HepG2 (cell line): ENCODE measurements at regions not wholly inside any gene's neighbourhood (a gene's known extent, or its start where the extent isn't known, plus 50 kb on each side); places are given as distances from the start of the nearest gene placed in this dataset.

Experiments
- ATAC-seq: fragments of 200-7000 bp; cut with Tn5 transposase; 3 replicates; pipeline ENCODE4 v1.9.1; 2020; ENCODE audit warnings: mild to moderate bottlenecking, moderate library complexity
- BruUV-seq: library from RNA; stranded (reverse); fragments of 400-500 nt; replicated peaks from 2 replicates; lab custom pipeline; 2021; lab: Mats Ljungman, UMichigan
- CTCF ChIA-PET: fragments of 300-600 bp; formaldehyde crosslinking; extraction: SDS; loops from one replicate; lab custom pipeline; 2021; ENCODE audit warnings: low total read pairs, inconsistent platforms, low intra/inter-chr PET ratio; lab: Yijun Ruan, JAX
- POLR2A ChIA-PET: fragments of 350-600 bp; sonication (Branson Sonifier 250); formaldehyde crosslinking; loops from one replicate; lab custom pipeline; 2020; ENCODE audit warnings: antibody characterized with exemption, inconsistent platforms; lab: Yijun Ruan, JAX
- DNase-seq: peaks from one replicate; pipeline ENCODE4 v3.0.0-alpha.2; 2015; ENCODE audit warnings: low spot score
- FAIRE-seq: peaks from 3 replicates; lab custom pipeline; 2011; peaks lifted over from hg19 to GRCh38; lab: Jason Lieb, UNC
- H2AFZ ChIP-seq: one replicate; pipeline ENCODE4 v1.6.1; 2011; ENCODE audit warnings: low read length, inconsistent platforms
- H3K27ac ChIP-seq: fragments of 300-600 bp; 3 replicates; pipeline ENCODE4 v1.8.0; 2011; ENCODE audit warnings: mixed run types, mild to moderate bottlenecking, mixed read lengths, low read length, inconsistent platforms; ENCODE audit not compliant: insufficient read depth; ENCODE audit errors: extremely low read length
- H3K27me3 ChIP-seq, 2 experiments: fragments of 200-600 bp in 1 of 2; 2 replicates in 1 of 2; 3 replicates in 1 of 2; pipeline versions ENCODE4 v1.6.0 to v1.8.0; 2011; ENCODE audit warnings: low read length in 2 of 2, mild to moderate bottlenecking in 2 of 2, moderate library complexity in 2 of 2, inconsistent platforms in 1 of 2; ENCODE audit not compliant: insufficient read depth in 2 of 2, control insufficient read depth in 1 of 2
- H3K36me3 ChIP-seq, 2 experiments: fragments of 200-600 bp in 1 of 2; replicated peaks in 1 of 2; 2 replicates in 1 of 2; 3 replicates in 1 of 2; pipeline versions ENCODE4 v1.5.1 to v1.8.0; 2011; ENCODE audit warnings: low read length in 2 of 2, inconsistent platforms in 1 of 2; ENCODE audit not compliant: insufficient read depth in 2 of 2, control insufficient read depth in 1 of 2
- H3K4me1 ChIP-seq: 2 replicates; pipeline ENCODE4 v1.5.1; 2012; ENCODE audit warnings: low read length, inconsistent platforms; ENCODE audit not compliant: insufficient read depth
- H3K4me2 ChIP-seq: 2 replicates; pipeline ENCODE4 v1.6.0; 2011; ENCODE audit warnings: low read depth, low read length, inconsistent platforms
- H3K4me3 ChIP-seq, 3 experiments: fragments of 200-600 bp in 1 of 3; sonication (generic), shearing (Covaris generic) in 1 of 3; replicated peaks in 1 of 3; 2 replicates each; pipeline ENCODE4 v1.5.1; 2011 to 2016; ENCODE audit warnings: low read length in 3 of 3, inconsistent platforms in 2 of 3, low read depth in 2 of 3, mild to moderate bottlenecking in 2 of 3, control low read depth in 1 of 3, mixed read lengths in 1 of 3; ENCODE audit not compliant: insufficient read depth in 1 of 3
- H3K79me2 ChIP-seq: one replicate; pipeline ENCODE4 v1.6.1; 2011; ENCODE audit warnings: low read length, inconsistent platforms; ENCODE audit not compliant: insufficient read depth
- H3K9ac ChIP-seq: 2 replicates; pipeline ENCODE4 v1.6.0; 2011; ENCODE audit warnings: mild to moderate bottlenecking, low read depth, low read length, inconsistent platforms; ENCODE audit not compliant: insufficient read depth
- H3K9me3 ChIP-seq: 2 replicates; pipeline ENCODE4 v1.5.1; 2012; ENCODE audit warnings: mild to moderate bottlenecking, low read length
- H4K20me1 ChIP-seq: 2 replicates; pipeline ENCODE4 v1.6.0; 2011; ENCODE audit warnings: inconsistent platforms, mild to moderate bottlenecking, low read length, moderate library complexity; ENCODE audit not compliant: insufficient read depth
- ATF7 ChIP-seq, 2 experiments: fragments of 450-650 bp in 1 of 2; sonication (generic) in 1 of 2; formaldehyde crosslinking in 1 of 2; IDR thresholded peaks; 2 replicates each; pipeline versions ENCODE4 v1.4.0 to v1.6.1; 2016 to 2020; ENCODE audit warnings: antibody characterized with exemption in 1 of 2, mild to moderate bottlenecking in 1 of 2, missing genetic modification reagents in 1 of 2
- KLF12 ChIP-seq: sonication (generic); formaldehyde crosslinking; IDR thresholded peaks from 2 replicates; pipeline ENCODE4 v1.4.0; 2020; ENCODE audit warnings: missing genetic modification reagents, borderline replicate concordance
- SKIL ChIP-seq: sonication (generic); formaldehyde crosslinking; IDR thresholded peaks from 2 replicates; pipeline ENCODE4 v1.8.0; 2022; ENCODE audit warnings: missing genetic modification reagents, mild to moderate bottlenecking, moderate library complexity, borderline replicate concordance
- SMAD1 ChIP-seq: sonication (generic); formaldehyde crosslinking; IDR thresholded peaks from 2 replicates; pipeline ENCODE4 v1.4.0; 2020; ENCODE audit warnings: missing genetic modification reagents, low read depth, mild to moderate bottlenecking, borderline replicate concordance
- ZBTB21 ChIP-seq: sonication (generic); formaldehyde crosslinking; IDR thresholded peaks from 2 replicates; pipeline ENCODE4 v1.4.0; 2020; ENCODE audit warnings: missing genetic modification reagents
- ZBTB8A ChIP-seq: sonication (generic); formaldehyde crosslinking; IDR thresholded peaks from 2 replicates; pipeline ENCODE4 v1.4.0; 2020; ENCODE audit warnings: mild to moderate bottlenecking, low read depth, missing genetic modification reagents, borderline replicate concordance
- ZNF558 ChIP-seq: sonication (generic); formaldehyde crosslinking; IDR thresholded peaks from 2 replicates; pipeline ENCODE4 v1.9.0; 2022; ENCODE audit warnings: mild to moderate bottlenecking, missing genetic modification reagents, borderline replicate concordance
- ZNF564 ChIP-seq: sonication (generic); formaldehyde crosslinking; IDR thresholded peaks from 2 replicates; pipeline ENCODE4 v1.8.1; 2023; ENCODE audit warnings: mild to moderate bottlenecking, missing genetic modification reagents
- ZNF580 ChIP-seq: IDR thresholded peaks from 2 replicates; pipeline ENCODE4 v1.6.1; 2016; ENCODE audit warnings: low read depth, borderline replicate concordance
- ZSCAN31 ChIP-seq: sonication (generic); formaldehyde crosslinking; IDR thresholded peaks from 2 replicates; pipeline ENCODE4 v1.5.0; 2020; ENCODE audit warnings: low read depth, mild to moderate bottlenecking, missing genetic modification reagents
- WGBS: methylation state at CpG from one replicate; pipeline ENCODE4 v1.1.6; 2017; ENCODE audit warnings: low lambda C conversion rate; 5-methylcytosine and 5-hydroxymethylcytosine counted together
- in situ Hi-C: cut with HindIII; loops from 2 replicates; pipeline ENCODE4 v1.10.0; 2017; ENCODE audit warnings: low pct_unique_long_range_greater_than_20kb; ENCODE audit not compliant: extremely low pct_ligation_motif_present
- intact Hi-C: fragments of 100-400 bp; cut with micrococcal nuclease; formaldehyde crosslinking; loops from one replicate; pipeline ENCODE4 v1.10.0; 2022; ENCODE audit not compliant: unreplicated experiment
- TF ChIP-seq, protein P1 (sequence below): sonication (generic); formaldehyde crosslinking; IDR thresholded peaks from 2 replicates; pipeline ENCODE4 v1.8.0; 2022; ENCODE audit warnings: low read depth, missing genetic modification reagents
- TF ChIP-seq, protein P2 (sequence below): sonication (generic); formaldehyde crosslinking; IDR thresholded peaks from 2 replicates; pipeline ENCODE4 v1.8.1; 2023; ENCODE audit warnings: mild to moderate bottlenecking, missing genetic modification reagents

DNA sequence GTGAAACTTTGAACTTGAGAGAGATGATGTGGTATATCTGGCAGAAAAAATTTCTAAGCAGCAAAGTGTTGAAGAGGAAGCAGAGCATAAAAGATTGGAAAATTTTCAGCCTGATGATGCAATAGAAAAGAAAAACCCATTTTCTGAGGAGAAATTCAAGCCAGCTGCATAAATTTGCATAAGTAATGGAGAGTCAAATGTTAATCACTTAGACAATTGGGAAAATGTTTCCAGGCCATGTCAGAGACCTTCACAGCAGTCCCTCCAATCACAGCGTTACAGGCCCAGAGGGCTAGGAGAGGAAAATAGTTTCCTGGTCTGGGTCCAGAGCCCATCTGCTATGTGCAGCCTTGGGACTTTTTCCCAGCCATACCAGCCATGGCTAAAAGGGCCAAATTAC, 469.0 kb upstream of the FOXG1 start:
- Histone ChIP-seq H3K27ac (no peak overlapping the region), H3K36me3 (no peaks in the 10 kb centered on the region), H3K4me2 (no peak overlapping the region), H3K27me3 (no peaks in the 10 kb centered on the region), H3K4me3 (no peak overlapping the region), H3K9ac (no peak overlapping the region), H3K79me2 (no peaks in the 10 kb centered on the region), H3K9me3 (peaks cover 100% of the 10 kb centered on the region), H2AFZ (no peak overlapping the region), H3K4me1 (no peaks in the 10 kb centered on the region), H4K20me1 (no peaks in the 10 kb centered on the region)
- CTCF ChIA-PET: no interaction called here
- BruUV-seq: no TSS peak
- WGBS: 0% methylated on average over 1 of the region's 1 CpG
- in situ Hi-C loops: no loop called here
- POLR2A ChIA-PET: no interaction called here
- DNase-seq: no peak
- ATAC-seq: no peak
- no peak for FAIRE-seq
- intact Hi-C loops: no loop called here
- TF ChIP-seq, protein P1, sequence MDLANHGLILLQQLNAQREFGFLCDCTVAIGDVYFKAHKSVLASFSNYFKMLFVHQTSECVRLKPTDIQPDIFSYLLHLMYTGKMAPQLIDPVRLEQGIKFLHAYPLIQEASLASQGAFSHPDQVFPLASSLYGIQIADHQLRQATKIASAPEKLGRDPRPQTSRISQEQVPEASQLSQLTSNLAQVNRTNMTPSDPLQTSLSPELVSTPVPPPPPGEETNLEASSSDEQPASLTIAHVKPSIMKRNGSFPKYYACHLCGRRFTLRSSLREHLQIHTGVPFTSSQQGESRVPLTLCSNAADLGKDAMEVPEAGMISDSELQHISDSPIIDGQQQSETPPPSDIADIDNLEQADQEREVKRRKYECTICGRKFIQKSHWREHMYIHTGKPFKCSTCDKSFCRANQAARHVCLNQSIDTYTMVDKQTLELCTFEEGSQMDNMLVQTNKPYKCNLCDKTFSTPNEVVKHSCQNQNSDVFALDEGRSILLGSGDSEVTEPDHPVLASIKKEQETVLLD: no peak
- TF ChIP-seq ATF7 (IDR thresholded peaks at IDR 0.05): peak; percentile 73
- TF ChIP-seq ATF7 (CRISPR knock-in tag; IDR thresholded peaks at IDR 0.05): no peak

DNA sequence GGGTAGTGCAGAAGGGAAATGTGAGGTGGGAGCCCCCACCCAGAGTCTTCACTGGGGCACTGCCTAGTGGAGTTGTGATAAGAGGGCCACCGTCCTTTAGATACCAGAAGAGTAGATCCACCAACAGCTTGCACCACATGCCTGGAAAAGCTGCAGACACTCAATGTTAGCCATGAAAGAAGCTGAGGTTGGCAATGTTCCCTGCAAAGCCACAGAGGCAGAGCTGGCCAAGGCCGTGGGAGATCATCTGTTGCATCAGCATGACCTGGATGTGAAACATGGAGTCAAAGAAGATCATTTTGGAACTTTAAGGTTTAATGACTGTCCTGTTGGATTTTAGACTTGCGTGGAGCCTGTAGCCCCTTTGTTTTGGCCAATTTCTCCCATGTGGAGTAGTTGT, 468.4 kb upstream of the FOXG1 start:
- H3K4me1 ChIP-seq: no peaks in the 10 kb centered on the region
- H3K4me3 ChIP-seq: no peak overlapping the region
- H4K20me1 ChIP-seq: no peaks in the 10 kb centered on the region
- ChIA-PET POLR2A (no interaction called here), CTCF (no interaction called here)
- no peaks in the 10 kb centered on the region for H3K27me3 ChIP-seq
- no peak overlapping the region for H3K9ac ChIP-seq
- no peak overlapping the region for H2AFZ ChIP-seq
- no peaks in the 10 kb centered on the region for H3K79me2 ChIP-seq
- ATAC-seq (no peak), FAIRE-seq (no peak), DNase-seq (no peak)
- in situ Hi-C loops (no loop called here), intact Hi-C loops (no loop called here)
- H3K36me3 ChIP-seq: no peaks in the 10 kb centered on the region
- peaks cover 99% of the 10 kb centered on the region for H3K9me3 ChIP-seq
- BruUV-seq: no TSS peak
- 6% methylated on average over 3 of the region's 3 CpGs for WGBS
- H3K4me2 ChIP-seq: no peak overlapping the region
- no peak overlapping the region for H3K27ac ChIP-seq
- TF ChIP-seq ZSCAN31 (CRISPR knock-in tag): no peak
- TF ChIP-seq ZNF580 (CRISPR knock-in tag): no peak
- no peak for TF ChIP-seq ZNF558 (CRISPR knock-in tag)
- no peak for TF ChIP-seq SMAD1 (CRISPR knock-in tag)
- TF ChIP-seq ZBTB8A (CRISPR knock-in tag): no peak
- no peak for TF ChIP-seq KLF12 (CRISPR knock-in tag)
- no peak for TF ChIP-seq ZNF564 (CRISPR knock-in tag)
- TF ChIP-seq ZBTB21: no peak
- no peak for TF ChIP-seq SKIL (CRISPR knock-in tag)
- TF ChIP-seq, protein P2, sequence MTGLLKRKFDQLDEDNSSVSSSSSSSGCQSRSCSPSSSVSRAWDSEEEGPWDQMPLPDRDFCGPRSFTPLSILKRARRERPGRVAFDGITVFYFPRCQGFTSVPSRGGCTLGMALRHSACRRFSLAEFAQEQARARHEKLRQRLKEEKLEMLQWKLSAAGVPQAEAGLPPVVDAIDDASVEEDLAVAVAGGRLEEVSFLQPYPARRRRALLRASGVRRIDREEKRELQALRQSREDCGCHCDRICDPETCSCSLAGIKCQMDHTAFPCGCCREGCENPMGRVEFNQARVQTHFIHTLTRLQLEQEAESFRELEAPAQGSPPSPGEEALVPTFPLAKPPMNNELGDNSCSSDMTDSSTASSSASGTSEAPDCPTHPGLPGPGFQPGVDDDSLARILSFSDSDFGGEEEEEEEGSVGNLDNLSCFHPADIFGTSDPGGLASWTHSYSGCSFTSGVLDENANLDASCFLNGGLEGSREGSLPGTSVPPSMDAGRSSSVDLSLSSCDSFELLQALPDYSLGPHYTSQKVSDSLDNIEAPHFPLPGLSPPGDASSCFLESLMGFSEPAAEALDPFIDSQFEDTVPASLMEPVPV (CRISPR knock-in tag): no peak
